ENCODE measurements at regions not wholly inside any gene's neighbourhood (a gene's known extent, or its start where the extent isn't known, plus 50 kb on each side); places are given as distances from the start of the nearest gene placed in this dataset.

DNA sequence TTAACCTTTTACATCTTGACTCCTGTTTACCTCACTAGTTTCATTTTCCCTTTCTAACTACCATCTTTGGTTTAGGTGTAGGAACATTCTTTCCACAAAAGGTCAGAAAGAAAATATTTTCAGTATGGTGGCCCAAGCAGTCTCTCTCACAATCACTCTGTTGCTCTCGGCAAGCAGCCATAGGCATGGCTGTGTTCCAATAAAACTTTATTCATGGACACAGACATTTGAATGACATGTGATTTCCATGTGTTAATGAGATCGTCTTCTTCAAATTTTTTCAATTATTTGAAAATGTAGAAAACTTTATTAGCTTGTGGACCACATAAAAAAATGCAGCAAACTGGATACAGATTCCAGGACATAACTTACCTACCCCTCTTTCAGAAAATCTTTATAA, 109.7 kb upstream of the CNTNAP5 start:
- TF ChIP-seq CTCF (conservative IDR thresholded peaks at IDR 0.05; ENCODE audit: low read depth, low read length) = no peak
- TF ChIP-seq EZH2 (IDR thresholded peaks at IDR 0.05; ENCODE audit: low read length, unreplicated experiment) = no peak
- TF ChIP-seq EZH2phosphoT487 (IDR thresholded peaks at IDR 0.05; ENCODE audit: borderline replicate concordance, low read length) = no peak

Data from PC-3 (cell line).